ENCODE measurements at regions not wholly inside any gene's neighbourhood (a gene's known extent, or its start where the extent isn't known, plus 50 kb on each side); places are given as distances from the start of the nearest gene placed in this dataset.

GRCh38 chr2:7994397-7994951 is 687.4 kb upstream of the ID2 start:
- WGBS, 2 experiments (ENCODE audit: insufficient coverage in 1 of 2, insufficient read length in 1 of 2): 91 to 95% methylated on average over 6 of the region's 6 CpGs
- H3K4me1 Mint-ChIP-seq: peaks cover 12% of the 10 kb centered on the region
- no peak overlapping the region for H3K27ac Mint-ChIP-seq

GRCh38 chr2:7997279-7997678 is 684.6 kb upstream of the ID2 start:
- no peak for TF ChIP-seq CTCF (conservative IDR thresholded peaks at IDR 0.05)
- Mint-ChIP-seq H3K36me3 (ENCODE audit: low read depth) (no peaks in the 10 kb centered on the region), H3K9me3 (no peaks in the 10 kb centered on the region)

More at GRCh38 chr2:7994397-7994951, 687.4 kb upstream of the ID2 start:
- no peak overlapping the region for H3K4me3 Mint-ChIP-seq
- TF ChIP-seq CTCF (conservative IDR thresholded peaks at IDR 0.05): no peak
- Histone ChIP-seq H3K4me3 (ENCODE audit: low read length) (no peak overlapping the region), H3K36me3 (ENCODE audit: control insufficient read depth, insufficient read depth, low read length) (no peaks in the 10 kb centered on the region), H3K27ac (ENCODE audit: low read depth, low read length) (no peak overlapping the region), H3K27me3 (ENCODE audit: control insufficient read depth, insufficient read depth, low read length, poor library complexity, severe bottlenecking) (no peaks in the 10 kb centered on the region), H3K9ac (ENCODE audit: extremely low read depth, low read length, poor library complexity, severe bottlenecking) (no peak overlapping the region), H3K9me3 (ENCODE audit: control insufficient read depth, low read length) (no peaks in the 10 kb centered on the region), H3K4me1 (ENCODE audit: control insufficient read depth, insufficient read depth, low read length) (no peaks in the 10 kb centered on the region)
- H3K9me3 Mint-ChIP-seq: no peaks in the 10 kb centered on the region
- H3K36me3 Mint-ChIP-seq (ENCODE audit: low read depth): no peaks in the 10 kb centered on the region
- no peaks in the 10 kb centered on the region for H3K27me3 Mint-ChIP-seq (ENCODE audit: insufficient read depth)
- no peak for DNase-seq

GRCh38 chr2:7999683-8000476 is 682.0 kb upstream of the ID2 start:
- Mint-ChIP-seq H3K36me3 (ENCODE audit: low read depth) (no peaks in the 10 kb centered on the region), H3K27me3 (ENCODE audit: insufficient read depth) (no peaks in the 10 kb centered on the region), H3K4me3 (no peak overlapping the region), H3K9me3 (no peaks in the 10 kb centered on the region), H3K27ac (no peak overlapping the region), H3K4me1 (peaks cover 11% of the 10 kb centered on the region)
- Histone ChIP-seq H3K36me3 (ENCODE audit: control insufficient read depth, insufficient read depth, low read length) (no peaks in the 10 kb centered on the region), H3K27ac (ENCODE audit: low read depth, low read length) (no peak overlapping the region), H3K27me3 (ENCODE audit: control insufficient read depth, insufficient read depth, low read length, poor library complexity, severe bottlenecking) (no peaks in the 10 kb centered on the region), H3K9me3 (ENCODE audit: control insufficient read depth, low read length) (no peaks in the 10 kb centered on the region), H3K4me1 (ENCODE audit: control insufficient read depth, insufficient read depth, low read length) (no peaks in the 10 kb centered on the region), H3K9ac (ENCODE audit: extremely low read depth, low read length, poor library complexity, severe bottlenecking) (no peak overlapping the region), H3K4me3 (ENCODE audit: low read length) (no peak overlapping the region)
- 88 to 89% methylated on average over 10 to 11 of the region's 11 CpGs for WGBS, 2 experiments (ENCODE audit: insufficient coverage in 1 of 2, insufficient read length in 1 of 2)
- DNase-seq: no peak
- TF ChIP-seq CTCF (conservative IDR thresholded peaks at IDR 0.05): no peak

More at GRCh38 chr2:7997279-7997678, 684.6 kb upstream of the ID2 start:
- Histone ChIP-seq H3K27me3 (ENCODE audit: control insufficient read depth, insufficient read depth, low read length, poor library complexity, severe bottlenecking) (no peaks in the 10 kb centered on the region), H3K4me1 (ENCODE audit: control insufficient read depth, insufficient read depth, low read length) (no peaks in the 10 kb centered on the region), H3K27ac (ENCODE audit: low read depth, low read length) (no peak overlapping the region), H3K9me3 (ENCODE audit: control insufficient read depth, low read length) (no peaks in the 10 kb centered on the region), H3K4me3 (ENCODE audit: low read length) (no peak overlapping the region), H3K9ac (ENCODE audit: extremely low read depth, low read length, poor library complexity, severe bottlenecking) (no peak overlapping the region), H3K36me3 (ENCODE audit: control insufficient read depth, insufficient read depth, low read length) (no peaks in the 10 kb centered on the region)
- Mint-ChIP-seq H3K4me3 (no peak overlapping the region), H3K27ac (no peak overlapping the region), H3K27me3 (ENCODE audit: insufficient read depth) (no peaks in the 10 kb centered on the region), H3K4me1 (peaks cover 14% of the 10 kb centered on the region)
- WGBS, 2 experiments (ENCODE audit: insufficient coverage in 1 of 2, insufficient read length in 1 of 2): 92 to 100% methylated on average over 2 of the region's 2 CpGs
- DNase-seq: no peak

All from endodermal cell (in vitro differentiated cells).